ENCODE measurements at regions not wholly inside any gene's neighbourhood (a gene's known extent, or its start where the extent isn't known, plus 50 kb on each side); places are given as distances from the start of the nearest gene placed in this dataset.

DNA sequence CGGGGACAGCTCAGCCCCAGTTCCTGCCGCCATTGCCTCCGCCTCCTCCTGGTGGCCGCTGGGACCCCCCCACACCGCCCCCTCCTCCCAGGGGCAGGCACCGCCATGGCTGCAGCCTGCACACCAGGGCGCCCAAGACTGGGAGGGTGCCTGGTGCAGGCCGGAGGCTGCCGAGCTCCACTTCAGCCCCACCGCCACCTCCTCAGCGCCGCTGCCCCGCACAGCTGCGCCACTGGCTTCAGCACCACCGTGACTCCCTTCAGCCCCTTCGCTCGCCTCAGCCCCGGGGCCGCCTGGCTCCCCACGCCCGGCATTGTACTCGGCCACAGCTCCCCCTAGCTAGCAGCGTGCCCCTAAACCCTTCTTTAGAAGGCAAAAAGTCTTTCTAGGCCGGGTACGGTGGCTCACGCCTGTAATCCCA lies 131.1 kb downstream of the CRYBB2 start:
- DNase-seq (ENCODE audit: low spot score), result no peak

GRCh38 chr22:25351631-25352293 lies 132.3 kb downstream of the CRYBB2 start:
- DNase-seq (ENCODE audit: low spot score), result no peak

- DNase-seq (ENCODE audit: low spot score), result no peak
Measured at GRCh38 chr22:25352294-25352680, 132.8 kb downstream of the CRYBB2 start.

DNA sequence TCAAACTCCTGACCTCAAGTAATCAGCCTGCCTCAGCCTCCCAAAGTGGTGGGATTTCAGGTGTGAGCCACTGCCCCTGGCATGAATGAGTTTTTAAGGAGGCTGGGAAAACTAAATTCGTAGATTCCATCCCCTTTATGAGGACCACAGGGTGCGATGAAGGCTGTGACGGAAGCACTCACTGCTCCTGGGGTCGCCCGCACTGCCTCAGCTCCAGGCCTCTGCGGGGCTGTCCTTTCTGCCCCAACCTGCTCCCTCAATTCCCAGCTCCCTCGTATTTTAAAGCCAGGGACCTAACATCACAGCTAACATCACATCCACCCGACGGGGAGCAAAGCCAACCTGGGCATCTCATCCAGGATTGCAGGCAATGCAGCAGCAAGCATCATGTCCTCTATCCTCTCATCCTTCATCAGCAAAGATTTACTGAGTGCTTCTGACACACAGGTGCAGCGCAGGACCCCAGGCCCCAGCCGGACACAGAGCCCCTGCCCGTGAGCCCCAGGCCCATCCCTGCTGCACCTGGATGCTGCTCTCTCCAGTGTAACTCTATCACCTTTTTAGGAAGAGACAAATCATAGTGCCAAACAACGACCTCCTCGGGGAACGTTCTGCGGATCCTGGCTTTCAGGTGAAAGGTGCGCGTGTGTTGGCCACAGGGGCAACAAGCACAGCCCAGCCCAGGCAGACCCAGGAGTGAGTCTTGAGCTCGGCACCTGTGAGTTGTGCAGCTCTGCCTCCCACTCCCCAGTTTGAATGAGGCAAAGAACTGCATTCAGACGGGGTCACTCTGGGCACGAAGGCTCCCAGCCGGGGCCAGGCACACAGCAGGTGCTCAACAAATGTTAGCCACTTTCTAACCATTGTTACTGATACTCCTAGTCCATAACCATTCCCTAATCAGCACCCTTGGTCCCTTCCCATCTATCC lies 134.3 kb downstream of the CRYBB2 start:
- no peak for DNase-seq (ENCODE audit: low spot score)

DNA sequence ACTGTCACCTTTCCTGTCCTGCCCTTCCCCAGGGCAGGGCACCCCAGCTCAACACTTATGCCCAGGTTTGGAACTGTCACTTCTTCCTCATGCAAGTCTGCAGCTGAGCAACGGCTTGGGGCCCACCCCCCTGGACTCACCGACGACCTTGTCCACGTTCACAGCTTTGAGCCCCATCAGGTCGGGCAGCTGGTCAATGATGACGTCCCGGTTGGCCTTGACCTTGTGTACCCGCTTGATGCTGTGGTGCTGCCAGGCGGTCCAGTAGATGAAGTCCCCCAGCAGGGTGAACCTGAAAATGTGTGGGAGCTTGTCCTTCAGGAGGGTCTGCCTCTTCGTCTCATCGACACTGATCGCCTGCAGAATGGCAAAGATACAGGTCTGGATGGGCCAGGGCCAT lies 135.0 kb downstream of the CRYBB2 start:
- no peak for DNase-seq (ENCODE audit: low spot score)

GRCh38 chr22:25357132-25357455 lies 137.7 kb downstream of the CRYBB2 start:
- no peak for DNase-seq (ENCODE audit: low spot score)

DNA sequence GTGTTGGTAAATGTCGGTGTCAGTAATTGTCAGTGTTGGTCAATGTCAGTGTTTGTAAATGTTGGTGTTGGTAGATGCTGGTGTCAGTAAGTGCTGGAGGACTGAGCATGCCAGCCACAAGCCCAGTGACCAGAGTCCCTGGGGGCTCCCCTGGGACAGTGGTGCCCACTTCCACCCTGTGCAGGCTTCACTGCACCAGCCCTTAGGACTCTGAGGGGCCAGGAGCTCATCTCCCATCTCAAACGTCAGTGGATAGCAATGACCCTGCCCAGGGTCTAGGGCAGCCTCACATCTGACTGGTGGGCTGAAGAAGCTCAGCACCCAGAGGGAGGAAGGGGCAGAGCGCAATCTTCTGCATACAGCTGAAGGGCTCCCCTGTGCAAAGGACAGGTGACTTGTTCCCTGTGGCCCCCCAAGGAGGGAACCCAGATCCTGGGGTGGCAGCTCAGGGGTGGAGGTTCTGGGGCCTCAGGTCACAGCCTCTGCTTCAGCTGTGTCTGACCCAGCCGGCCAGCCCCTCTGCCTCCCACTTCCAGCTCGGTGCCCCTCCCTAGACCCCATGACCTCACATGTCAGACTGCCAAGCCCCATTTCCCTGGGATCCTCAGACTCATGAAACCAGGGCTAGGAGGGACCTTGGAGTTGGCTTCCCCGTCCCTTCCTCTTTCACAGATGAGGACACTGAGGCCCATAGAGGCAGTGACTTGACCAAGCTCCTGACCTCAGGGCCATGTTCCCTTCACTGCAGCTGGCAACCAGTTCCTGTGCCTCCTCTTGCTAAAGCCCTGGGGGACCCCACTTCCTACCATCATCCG lies 138.4 kb downstream of the CRYBB2 start:
- no peak for DNase-seq (ENCODE audit: low spot score)

DNA sequence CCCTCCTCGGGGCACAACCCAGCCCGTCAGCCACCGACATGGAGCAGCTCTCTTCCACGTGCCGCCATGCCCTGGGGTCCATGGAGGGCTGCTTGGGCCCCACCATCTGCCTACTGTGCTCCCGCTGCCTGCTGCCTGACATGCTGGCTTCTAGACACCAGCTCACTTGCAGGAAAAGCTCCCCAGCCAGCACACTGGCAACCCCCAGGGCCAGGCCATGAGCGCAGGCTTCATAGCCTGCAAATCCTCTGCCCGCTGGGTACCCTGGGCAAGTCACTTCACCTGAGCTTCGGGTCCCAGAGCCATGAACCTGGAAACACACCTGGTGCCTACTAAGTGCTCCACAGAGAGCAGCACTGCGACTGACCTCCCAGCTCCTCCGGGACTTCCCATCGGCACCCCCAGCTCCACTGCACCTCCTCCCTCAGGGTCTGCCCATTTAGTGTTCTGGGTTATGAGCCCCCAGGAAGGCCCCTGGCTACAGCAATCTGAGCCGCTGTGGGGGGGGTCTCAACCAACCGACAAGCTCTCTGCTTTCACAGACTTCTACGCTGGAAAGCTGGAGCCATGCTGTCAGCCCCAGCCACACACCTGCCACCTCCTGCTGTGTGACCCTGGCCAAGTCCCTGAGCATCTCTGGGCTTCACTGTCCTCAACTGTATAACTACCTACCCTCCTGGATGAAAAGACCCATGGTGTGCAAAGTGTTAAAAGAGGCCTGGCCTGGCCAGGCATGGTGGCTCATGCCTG lies 139.2 kb downstream of the CRYBB2 start:
- DNase-seq (ENCODE audit: low spot score), result no peak

DNA sequence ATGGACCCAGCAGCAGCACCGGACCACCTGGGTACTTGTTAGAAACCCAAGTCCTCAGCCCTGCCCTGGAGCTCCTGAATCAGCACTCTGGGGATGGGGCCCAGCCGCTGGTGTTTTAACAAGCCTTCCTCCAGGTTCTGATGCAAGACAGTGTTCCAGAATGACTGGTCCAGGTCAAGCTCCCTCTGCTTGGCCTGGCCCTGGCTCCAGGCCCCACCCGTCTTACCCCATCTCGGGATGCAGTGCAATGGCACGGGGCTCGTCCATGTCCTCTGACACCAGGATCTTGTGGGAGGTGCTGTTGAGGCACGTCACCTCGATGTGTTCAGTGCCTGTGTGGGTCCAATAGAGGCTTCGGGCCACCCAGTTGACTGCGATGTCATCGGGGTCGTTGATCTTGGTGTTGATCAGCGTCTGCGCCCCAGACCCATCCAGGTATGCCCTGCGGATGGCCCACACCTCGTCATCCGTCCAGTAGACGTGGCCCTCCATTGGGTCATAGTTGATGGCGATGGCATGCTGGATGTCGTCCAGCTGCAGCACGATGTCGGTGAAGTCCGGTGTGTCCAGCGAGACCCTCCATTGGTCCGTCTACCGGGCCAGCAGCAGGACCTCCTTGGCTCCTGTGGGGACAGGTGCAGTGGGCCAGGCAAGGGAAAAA lies 140.3 kb downstream of the CRYBB2 start:
- DNase-seq (ENCODE audit: low spot score), result no peak

DNA sequence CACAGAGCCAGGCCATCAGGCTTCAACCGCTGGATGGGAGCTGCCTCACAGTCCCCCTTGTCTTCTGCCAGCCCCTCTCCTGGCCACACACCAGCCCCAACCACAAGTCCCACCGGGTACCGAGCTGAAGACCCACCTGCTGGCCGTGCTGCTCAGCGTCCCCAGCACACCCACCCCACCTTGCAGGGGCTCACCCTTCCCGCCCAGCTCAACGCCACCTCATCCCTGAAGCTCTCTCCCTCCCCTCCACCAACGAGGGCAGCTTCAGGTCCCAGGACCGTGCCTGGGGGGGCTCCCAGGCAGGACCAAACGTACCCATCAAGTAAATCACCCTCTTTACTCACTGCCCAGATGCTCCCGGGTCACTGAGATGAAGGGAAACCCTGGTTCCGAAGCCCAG lies 141.0 kb downstream of the CRYBB2 start:
- no peak for DNase-seq (ENCODE audit: low spot score)

DNA sequence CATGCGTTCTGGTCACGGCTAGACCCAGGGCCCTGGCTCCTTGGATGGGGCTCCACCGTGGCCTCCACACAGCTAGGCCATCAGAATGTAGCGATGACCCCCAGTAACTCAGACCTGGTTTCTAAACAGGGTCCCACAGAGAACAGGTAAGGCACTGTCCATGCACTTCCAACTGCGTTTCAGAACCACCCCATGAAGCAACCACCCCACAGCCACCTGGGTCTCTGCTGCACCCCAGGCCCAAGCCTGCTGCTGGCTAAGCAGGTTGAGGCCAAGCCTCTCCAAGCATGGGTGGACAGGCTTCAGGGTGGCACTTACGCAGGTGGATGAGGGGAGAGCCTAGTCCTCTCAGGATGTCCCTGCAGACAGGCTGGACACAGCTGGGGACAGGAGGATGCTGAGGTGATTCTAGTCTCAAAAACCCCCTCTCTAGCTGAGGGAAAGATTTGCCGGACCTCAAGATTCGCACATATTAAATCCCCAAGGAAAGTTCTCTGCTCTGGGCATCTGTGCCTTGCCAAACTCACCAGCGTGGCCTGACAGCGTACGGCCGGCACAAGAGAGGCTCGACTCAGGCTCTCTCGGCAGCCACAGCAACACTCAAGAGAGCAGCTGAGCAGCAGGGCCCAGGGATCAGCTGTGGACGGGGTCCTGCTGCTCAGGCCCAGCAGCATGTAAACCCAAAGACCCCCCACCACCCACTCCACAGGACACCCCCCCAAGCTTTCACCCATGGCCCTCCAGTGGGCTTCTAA lies 141.6 kb downstream of the CRYBB2 start:
- no peak for DNase-seq (ENCODE audit: low spot score)

DNA sequence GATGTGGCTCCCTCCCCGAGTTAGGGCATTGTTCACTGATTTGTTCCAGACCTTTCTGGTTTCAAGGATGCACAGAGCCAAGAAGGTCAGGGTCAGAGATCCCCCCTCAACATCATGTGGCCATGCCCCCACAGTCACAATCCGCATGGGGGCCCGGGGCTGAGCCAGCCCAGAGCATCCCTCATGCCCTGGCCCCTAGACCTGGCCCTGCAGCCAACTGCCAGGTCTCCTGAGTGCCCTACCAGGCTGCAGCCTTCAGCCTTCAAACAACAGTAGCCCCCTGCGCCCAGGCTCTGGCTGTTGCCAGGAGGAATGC lies 142.4 kb downstream of the CRYBB2 start:
- DNase-seq (ENCODE audit: low spot score), result no peak

DNA sequence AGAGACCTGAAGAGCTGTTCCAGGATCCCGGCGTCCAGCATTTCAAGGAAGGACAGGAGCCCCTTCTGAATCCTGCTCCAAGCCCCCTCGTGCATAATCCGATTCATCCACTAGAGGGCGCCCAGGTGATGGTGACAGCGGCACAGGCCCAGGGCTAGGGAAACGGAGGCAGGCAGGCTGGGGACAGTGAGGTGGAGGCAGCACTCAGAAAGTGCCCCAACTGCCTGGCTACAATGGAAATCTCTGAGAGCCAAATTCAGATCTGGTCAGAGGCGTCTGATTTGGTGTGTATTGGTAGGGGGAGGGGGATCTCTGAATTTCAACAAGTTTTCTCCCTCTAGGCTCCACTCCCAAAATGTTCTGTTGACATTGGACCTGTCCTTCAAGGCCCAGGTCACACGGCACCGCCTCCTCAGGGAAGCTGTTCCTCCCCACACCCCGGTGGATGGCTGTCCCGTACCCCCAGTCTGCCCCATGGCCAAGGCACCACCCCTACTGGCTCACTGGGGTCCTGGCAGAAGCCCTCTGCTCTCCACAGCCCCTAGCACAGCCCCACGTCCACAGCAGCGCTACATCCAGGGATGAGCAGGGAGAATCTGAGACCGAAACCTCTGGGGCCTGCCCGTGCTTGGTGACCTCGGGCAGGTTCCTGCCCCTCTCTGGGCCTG lies 142.9 kb downstream of the CRYBB2 start:
- DNase-seq (ENCODE audit: low spot score), result peak; percentile 49

DNA sequence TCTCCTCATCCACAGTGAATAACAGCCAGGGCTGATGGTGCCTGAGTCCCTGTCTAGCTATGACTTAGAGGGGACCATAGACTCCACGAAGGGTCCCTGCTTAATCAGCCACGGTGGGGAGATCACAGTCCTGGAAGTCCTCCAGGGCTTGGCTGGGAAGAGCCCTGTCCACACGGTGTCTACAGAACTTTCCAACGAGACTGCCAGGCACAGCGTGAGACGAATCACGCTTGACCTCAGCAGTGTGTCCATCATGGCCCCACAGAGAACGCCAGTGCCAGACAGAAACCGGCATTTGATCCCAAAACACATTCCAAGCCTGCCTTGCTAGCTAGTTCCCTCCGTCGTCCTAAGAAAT lies 143.4 kb downstream of the CRYBB2 start:
- no peak for DNase-seq (ENCODE audit: low spot score)

- DNase-seq (ENCODE audit: low spot score), result no peak
Measured at GRCh38 chr22:25363474-25363873, 144.0 kb downstream of the CRYBB2 start.

DNA sequence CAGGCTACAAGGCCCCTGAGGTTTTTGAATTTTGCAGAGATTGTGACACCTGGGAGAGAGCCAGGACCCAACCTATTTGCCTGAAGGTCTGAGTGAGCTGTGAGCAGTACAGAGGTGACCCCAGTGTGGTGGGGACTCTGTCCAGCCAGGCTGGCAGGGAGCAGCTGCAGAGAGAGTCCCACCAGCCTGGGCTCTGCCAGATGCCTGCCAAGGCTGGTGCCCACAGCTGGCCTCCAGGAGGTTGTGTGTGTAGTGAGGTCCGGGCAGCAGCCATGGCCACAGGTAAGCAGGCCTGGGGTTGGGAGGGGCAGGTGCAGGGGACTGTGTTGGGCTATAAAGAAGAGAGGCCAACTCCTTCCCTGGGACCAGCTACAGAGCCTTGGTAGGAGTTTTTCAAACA lies 144.8 kb downstream of the CRYBB2 start:
- DNase-seq (ENCODE audit: low spot score), result no peak

- DNase-seq (ENCODE audit: low spot score), result no peak
Measured at GRCh38 chr22:25364736-25365241, 145.3 kb downstream of the CRYBB2 start.

DNA sequence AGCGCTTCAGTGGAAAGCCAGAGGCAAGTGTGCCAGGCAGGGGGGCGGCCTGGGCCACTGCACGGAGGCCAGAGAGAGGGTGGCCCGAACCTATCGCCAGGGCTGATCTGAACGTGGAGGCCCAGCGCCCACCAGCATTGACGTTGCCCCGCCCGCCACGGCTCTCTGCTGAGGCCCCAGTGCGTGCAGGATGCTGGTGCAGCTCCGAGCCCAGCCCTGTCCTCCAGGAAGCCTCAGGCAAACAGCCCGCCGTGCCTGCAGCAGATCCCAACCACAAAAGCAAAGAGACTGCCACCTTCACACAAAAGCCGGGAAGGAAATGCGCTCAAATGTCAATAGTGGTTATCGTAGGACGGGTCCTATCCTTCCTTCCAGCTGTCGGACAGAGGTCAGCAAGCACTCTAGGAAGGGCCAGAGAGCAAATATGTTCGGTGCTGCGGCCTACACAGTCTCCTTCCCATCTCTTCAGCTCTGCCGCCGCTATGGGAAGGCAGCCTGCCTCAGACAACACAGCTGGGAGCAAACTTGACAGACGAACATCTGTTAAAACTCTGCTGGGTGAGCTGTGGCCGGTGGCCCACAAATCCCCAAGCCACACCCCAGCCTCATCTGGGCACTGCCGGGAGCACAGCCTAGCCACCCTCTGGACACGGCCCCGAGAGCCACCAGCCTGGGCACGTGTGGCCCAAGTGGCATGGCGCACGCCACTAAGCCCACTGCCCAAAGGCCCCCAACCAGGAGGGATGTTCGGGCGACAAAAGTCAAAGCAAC lies 146.2 kb downstream of the CRYBB2 start:
- DNase-seq (ENCODE audit: low spot score), result no peak

DNA sequence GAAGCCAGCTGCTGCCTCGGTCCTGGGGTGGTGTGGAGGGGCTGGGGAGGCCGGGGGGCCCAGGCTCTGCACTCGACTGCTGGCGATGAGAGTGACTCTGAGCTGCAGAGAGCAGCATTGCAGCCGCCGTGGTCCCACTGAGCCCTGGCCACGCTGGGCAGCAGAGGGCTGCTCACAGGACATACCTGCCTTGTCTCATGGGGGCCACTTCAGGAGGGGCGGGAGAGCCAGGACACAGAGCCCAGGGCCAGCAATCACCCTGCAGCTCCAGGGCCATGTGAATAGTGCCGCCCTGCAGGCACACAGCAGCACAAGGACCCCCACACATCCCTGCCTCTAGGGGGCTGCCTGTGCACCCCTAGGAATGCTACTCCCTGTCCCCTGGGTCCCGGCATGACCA lies 147.0 kb downstream of the CRYBB2 start:
- no peak for DNase-seq (ENCODE audit: low spot score)

All from CD4-positive, alpha-beta T cell treated with Interleukin-6 at 100 ng/mL for 8 hours (primary cell).